SK-N-SH (cell line): ENCODE measurements at regions not wholly inside any gene's neighbourhood (a gene's known extent, or its start where the extent isn't known, plus 50 kb on each side); places are given as distances from the start of the nearest gene placed in this dataset.

ENCODE experiments used
- CTCF ChIP-seq: fragments of 200-600 bp; sonication (generic); IDR thresholded peaks from 2 replicates; pipeline ENCODE4 v1.6.1; 2017; ENCODE audit warnings: antibody characterized with exemption, mild to moderate bottlenecking, moderate library complexity
- IRF3 ChIP-seq: fragments of 150-350 bp; IDR thresholded peaks from 2 replicates; pipeline ENCODE4 v1.6.1; 2016; ENCODE audit warnings: mild to moderate bottlenecking, low read depth, low read length
- REST ChIP-seq: IDR thresholded peaks from 2 replicates; pipeline ENCODE4 v1.6.1; 2012; ENCODE audit warnings: mild to moderate bottlenecking, low read depth, low read length, moderate library complexity
- SMC3 ChIP-seq: IDR thresholded peaks from 2 replicates; pipeline ENCODE4 v1.6.1; 2012; ENCODE audit warnings: low read depth, low read length, improper control_type of control experiment
- TAF1 ChIP-seq: IDR thresholded peaks from 2 replicates; pipeline ENCODE4 v1.6.1; 2012; ENCODE audit warnings: low read depth, mild to moderate bottlenecking, low read length, moderate library complexity, borderline replicate concordance

GRCh38 chr5:125219710-125220109 is 473.3 kb upstream of the ZNF608 start:
- TF ChIP-seq CTCF (no peak), REST (no peak), TAF1 (no peak), IRF3 (no peak), SMC3 (no peak)
